GM12891 (cell line): ENCODE measurements at regions not wholly inside any gene's neighbourhood (a gene's known extent, or its start where the extent isn't known, plus 50 kb on each side); places are given as distances from the start of the nearest gene placed in this dataset.

Experiments
- DNase-seq: peaks from one replicate; pipeline ENCODE4 v3.0.0; 2011; ENCODE audit warnings: low spot score; ENCODE audit not compliant: insufficient read length
- FAIRE-seq: peaks from 2 replicates; lab custom pipeline; 2011; peaks lifted over from hg19 to GRCh38; lab: Jason Lieb, UNC
- PAX5 ChIP-seq: IDR thresholded peaks from 2 replicates; pipeline ENCODE4 v1.6.1; 2011; ENCODE audit warnings: low read length, moderate library complexity, mild to moderate bottlenecking; ENCODE audit not compliant: insufficient read depth, severe bottlenecking
- POLR2A ChIP-seq: IDR thresholded peaks from 2 replicates; pipeline ENCODE4 v1.6.1; 2011; ENCODE audit warnings: low read depth, low read length, control low read depth
- POLR2AphosphoS5 ChIP-seq: IDR thresholded peaks from 2 replicates; pipeline ENCODE4 v1.6.1; 2011; ENCODE audit warnings: low read depth, low read length, control low read depth
- POU2F2 ChIP-seq: IDR thresholded peaks from 2 replicates; pipeline ENCODE4 v1.6.1; 2011; ENCODE audit warnings: low read depth, mild to moderate bottlenecking, control low read depth, low read length, moderate library complexity
- SPI1 ChIP-seq: IDR thresholded peaks from 2 replicates; pipeline ENCODE4 v1.6.1; 2011; ENCODE audit warnings: low read depth, low read length, control low read depth
- TAF1 ChIP-seq: IDR thresholded peaks from 2 replicates; pipeline ENCODE4 v1.6.1; 2011; ENCODE audit warnings: low read depth, low read length, control low read depth

GRCh38 chr5:166073901-166074581 lies 2217.4 kb upstream of the WWC1 start:
- no peak for FAIRE-seq
- no peak for TF ChIP-seq TAF1
- TF ChIP-seq SPI1 = no peak
- no peak for TF ChIP-seq PAX5
- no peak for TF ChIP-seq POLR2AphosphoS5
- no peak for TF ChIP-seq POLR2A
- TF ChIP-seq POU2F2 = no peak
- DNase-seq = no peak

- no peak for FAIRE-seq
- DNase-seq = no peak
- no peak for TF ChIP-seq POU2F2
- TF ChIP-seq SPI1 = no peak
- TF ChIP-seq POLR2AphosphoS5 = no peak
- no peak for TF ChIP-seq PAX5
Measured at GRCh38 chr5:166074582-166075481, 2216.6 kb upstream of the WWC1 start.

GRCh38 chr5:166083183-166083959 lies 2208.1 kb upstream of the WWC1 start:
- DNase-seq (no peak), FAIRE-seq (no peak)
- TF ChIP-seq POU2F2 (no peak), POLR2AphosphoS5 (no peak), TAF1 (no peak), PAX5 (no peak), SPI1 (no peak), POLR2A (no peak)

GRCh38 chr5:166086568-166086967 lies 2204.9 kb upstream of the WWC1 start:
- no peak for DNase-seq
- no peak for FAIRE-seq
- TF ChIP-seq POU2F2 = no peak
- TF ChIP-seq SPI1 = no peak
- TF ChIP-seq PAX5 = no peak
- no peak for TF ChIP-seq POLR2A
- no peak for TF ChIP-seq TAF1
- no peak for TF ChIP-seq POLR2AphosphoS5

GRCh38 chr5:166088389-166089039 lies 2202.9 kb upstream of the WWC1 start:
- TF ChIP-seq POLR2A (no peak), TAF1 (no peak), SPI1 (no peak), POU2F2 (no peak), POLR2AphosphoS5 (no peak)
- DNase-seq (no peak), FAIRE-seq (no peak)

GRCh38 chr5:166091931-166092330 lies 2199.5 kb upstream of the WWC1 start:
- TF ChIP-seq POLR2AphosphoS5 = no peak
- TF ChIP-seq TAF1 = no peak
- no peak for TF ChIP-seq POLR2A
- no peak for TF ChIP-seq SPI1
- DNase-seq = no peak
- no peak for FAIRE-seq

- no peak for DNase-seq
- no peak for TF ChIP-seq POLR2A
- TF ChIP-seq TAF1 = no peak
- no peak for TF ChIP-seq POLR2AphosphoS5
- FAIRE-seq = no peak
Measured at GRCh38 chr5:166093312-166093711, 2198.1 kb upstream of the WWC1 start.

- TF ChIP-seq TAF1 (no peak), PAX5 (no peak), POU2F2 (no peak), POLR2A (no peak), SPI1 (no peak), POLR2AphosphoS5 (no peak)
- DNase-seq (no peak), FAIRE-seq (no peak)
Measured at GRCh38 chr5:166102947-166103346, 2188.5 kb upstream of the WWC1 start.

- FAIRE-seq (no peak), DNase-seq (no peak)
- no peak for TF ChIP-seq SPI1
- TF ChIP-seq POLR2A = no peak
- no peak for TF ChIP-seq PAX5
- no peak for TF ChIP-seq TAF1
Measured at GRCh38 chr5:166111021-166111420, 2180.4 kb upstream of the WWC1 start.
